ENCODE measurements at regions not wholly inside any gene's neighbourhood (a gene's known extent, or its start where the extent isn't known, plus 50 kb on each side); places are given as distances from the start of the nearest gene placed in this dataset.

DNA sequence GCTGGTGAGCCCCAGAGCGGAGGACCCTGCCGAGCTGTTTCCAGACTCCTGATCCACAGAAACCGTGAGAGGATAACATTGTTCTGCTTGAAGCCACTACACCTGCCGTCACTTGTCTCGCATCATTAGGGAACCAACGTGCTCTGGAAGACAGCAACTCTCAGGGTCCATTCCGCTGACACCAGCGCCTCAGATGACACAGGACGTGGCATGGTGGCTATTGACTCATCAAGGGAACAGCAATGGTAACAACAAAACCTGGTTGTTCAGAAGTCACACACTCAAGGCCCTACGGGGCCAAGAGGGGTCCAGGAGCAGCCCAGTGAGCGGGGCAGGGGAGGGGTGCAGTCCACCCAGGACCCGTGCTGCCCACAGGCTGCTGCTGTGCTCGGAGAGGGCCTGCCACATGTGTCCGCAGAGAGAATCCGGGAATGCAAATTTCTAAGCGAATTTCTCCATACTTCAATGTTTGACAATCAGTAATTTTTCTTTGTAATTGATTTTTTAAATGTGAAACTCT lies 110.4 kb downstream of the TTLL2 start:
- Histone ChIP-seq H3K9me3 (replicated peaks in 1 of 11) (peaks cover 0 to 6% (median 0%) of the 10 kb centered on the region in 11 experiments; a peak in 1 of 22 replicates), H3K9ac (no peak overlapping the region), H3K36me3 (no peaks in the 10 kb centered on the region), H3K4me3 (no peak overlapping the region), H3K4me2 (no peak overlapping the region), H4K20me1 (no peaks in the 10 kb centered on the region), H3K27me3 (no peaks in the 10 kb centered on the region), H3K4me1 (no peaks in the 10 kb centered on the region), H3K27ac (no peak overlapping the region)
- TF ChIP-seq Cebpa-rat (IDR thresholded peaks at IDR 0.05), result no peak

DNA sequence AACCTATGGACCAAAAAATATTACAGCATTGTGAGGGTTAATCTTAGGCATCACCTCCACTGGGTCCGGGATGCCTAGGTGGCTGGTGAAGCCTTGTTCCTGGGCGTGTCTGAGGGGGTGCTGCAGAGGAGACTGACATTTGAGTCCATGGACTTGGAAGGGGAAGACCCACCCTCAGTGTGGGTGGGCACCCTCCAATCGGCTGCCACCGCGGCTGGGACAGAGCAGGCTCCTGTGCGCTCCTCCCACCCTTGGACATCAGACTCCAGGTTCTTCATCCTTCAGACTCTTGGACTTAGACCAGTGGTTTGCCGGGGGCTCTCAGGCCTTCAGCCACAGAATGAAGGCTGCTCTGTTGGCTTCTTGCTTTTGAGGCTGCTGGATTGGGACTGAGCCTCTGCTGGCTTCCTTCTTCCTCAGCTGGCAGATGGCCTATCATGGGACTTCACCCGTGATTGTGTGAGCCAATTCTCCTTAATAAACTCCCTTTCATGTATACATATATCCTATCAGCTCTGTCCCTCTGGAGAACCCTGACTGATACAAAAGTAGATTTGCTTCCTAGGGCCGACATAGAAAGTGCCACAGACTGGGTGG lies 113.1 kb downstream of the TTLL2 start:
- no peaks in the 10 kb centered on the region for H3K27me3 ChIP-seq
- H3K9ac ChIP-seq, result no peak overlapping the region
- no peaks in the 10 kb centered on the region for H4K20me1 ChIP-seq
- peaks cover 0 to 6% (median 0%) of the 10 kb centered on the region in 11 experiments; a peak in 1 of 22 replicates for H3K9me3 ChIP-seq (replicated peaks in 1 of 11)
- no peaks in the 10 kb centered on the region for H3K36me3 ChIP-seq
- TF ChIP-seq Cebpa-rat (IDR thresholded peaks at IDR 0.05), result no peak
- no peak overlapping the region for H3K27ac ChIP-seq
- peaks cover 0 to 10% (median 2%) of the 10 kb centered on the region in 10 experiments; a peak in 4 of 20 replicates for H3K4me1 ChIP-seq
- H3K4me2 ChIP-seq, result no peak overlapping the region
- H3K4me3 ChIP-seq, result no peak overlapping the region

GRCh38 chr6:167441715-167442206 lies 116.9 kb downstream of the TTLL2 start:
- no peaks in the 10 kb centered on the region for H3K27me3 ChIP-seq
- H3K9me3 ChIP-seq (replicated peaks in 1 of 11), result no peaks in the 10 kb centered on the region
- H3K9ac ChIP-seq, result no peak overlapping the region
- H3K4me3 ChIP-seq, result no peak overlapping the region
- 0 out of 22 replicates have a peak overlapping the region, but pooled peaks of 1 of the 11 experiments have one; percentile 17 for H3K4me2 ChIP-seq
- no peaks in the 10 kb centered on the region for H3K36me3 ChIP-seq
- peaks cover 0 to 11% (median 2%) of the 10 kb centered on the region in 10 experiments; a peak in 4 of 20 replicates for H3K4me1 ChIP-seq
- no peak overlapping the region for H3K27ac ChIP-seq
- H4K20me1 ChIP-seq, result no peaks in the 10 kb centered on the region
- no peak for TF ChIP-seq Cebpa-rat (IDR thresholded peaks at IDR 0.05)

DNA sequence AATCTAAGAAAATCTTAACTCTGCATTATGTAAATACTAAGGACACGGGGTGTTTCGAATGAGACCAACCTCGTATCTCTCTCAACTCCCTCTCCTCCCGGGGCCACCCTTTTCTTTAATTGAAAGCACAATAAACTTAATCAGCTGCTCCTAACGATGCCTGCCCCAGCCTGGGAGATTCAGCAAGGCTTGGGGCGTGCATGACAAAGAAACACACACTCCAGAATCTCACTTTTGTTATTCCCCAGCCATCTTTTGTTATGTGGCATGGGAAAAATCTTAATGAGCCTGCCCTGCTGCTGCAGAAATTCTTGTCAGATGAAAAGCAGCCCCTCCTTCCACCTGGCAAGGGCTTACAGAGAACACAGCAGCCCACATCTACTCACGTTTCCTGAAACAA lies 117.4 kb downstream of the TTLL2 start:
- Histone ChIP-seq H4K20me1 (no peaks in the 10 kb centered on the region), H3K9ac (no peak overlapping the region), H3K9me3 (replicated peaks in 1 of 11) (no peaks in the 10 kb centered on the region), H3K4me1 (peaks cover 0 to 11% (median 2%) of the 10 kb centered on the region in 10 experiments; a peak in 4 of 20 replicates), H3K27me3 (no peaks in the 10 kb centered on the region), H3K4me3 (no peak overlapping the region), H3K27ac (no peak overlapping the region), H3K36me3 (no peaks in the 10 kb centered on the region), H3K4me2 (peak overlapping the region in 4 of 11 experiments; percentile 3 to 20 (median 12); a peak in 2 of 22 replicates)
- no peak for TF ChIP-seq Cebpa-rat (IDR thresholded peaks at IDR 0.05)

DNA sequence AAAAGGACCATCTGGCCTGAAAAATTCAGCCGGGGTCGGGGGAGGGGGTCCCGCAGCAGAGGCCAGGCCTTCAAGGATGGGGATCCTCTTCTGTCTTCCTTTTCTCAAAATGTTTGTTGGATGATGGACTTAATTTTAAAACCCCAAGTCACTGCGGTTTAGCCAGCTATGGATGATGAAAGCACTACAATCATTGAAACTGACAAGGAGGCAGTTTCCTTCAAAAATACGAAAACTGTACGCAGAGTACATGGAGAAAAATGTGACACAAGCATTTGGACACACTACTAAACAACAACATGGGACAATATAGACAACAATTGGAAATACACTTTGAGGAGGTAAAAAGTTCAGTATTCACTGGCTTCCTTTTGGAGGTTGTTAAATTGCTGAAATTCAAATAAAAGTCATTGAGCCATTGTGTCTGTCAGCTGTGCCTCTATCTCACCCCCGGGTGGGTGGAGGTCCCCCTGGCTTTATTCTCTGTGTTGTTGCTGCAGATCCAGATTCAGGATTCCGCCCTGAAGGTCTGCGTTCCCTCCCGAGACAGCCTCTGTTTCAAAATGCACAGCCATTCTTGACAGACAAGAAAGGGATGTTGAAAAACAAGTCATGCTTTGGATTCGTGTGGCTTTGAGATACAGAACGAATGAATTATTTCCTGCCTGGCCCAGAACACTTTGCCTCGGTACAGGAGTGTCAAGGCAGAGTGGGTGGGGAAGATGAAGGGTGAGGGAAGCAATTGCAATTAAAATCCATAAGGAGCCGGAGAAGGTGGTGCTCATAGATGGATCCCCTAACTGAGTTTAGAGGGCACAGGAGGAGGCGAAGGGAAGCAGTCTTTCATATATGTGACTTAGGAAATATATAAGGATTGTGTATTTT lies 118.2 kb downstream of the TTLL2 start:
- H3K9me3 ChIP-seq (replicated peaks in 1 of 11), result no peaks in the 10 kb centered on the region
- no peak for TF ChIP-seq Cebpa-rat (IDR thresholded peaks at IDR 0.05)
- H3K4me2 ChIP-seq, result peak overlapping the region in 4 of 11 experiments; percentile 0 to 17 (median 4); a peak in 1 of 22 replicates
- H3K9ac ChIP-seq, result no peak overlapping the region
- no peak overlapping the region for H3K4me3 ChIP-seq
- H4K20me1 ChIP-seq, result no peaks in the 10 kb centered on the region
- H3K4me1 ChIP-seq, result peaks cover 0 to 11% (median 2%) of the 10 kb centered on the region in 10 experiments; a peak in 4 of 20 replicates
- H3K27me3 ChIP-seq, result no peaks in the 10 kb centered on the region
- H3K27ac ChIP-seq, result no peak overlapping the region
- H3K36me3 ChIP-seq, result no peaks in the 10 kb centered on the region

DNA sequence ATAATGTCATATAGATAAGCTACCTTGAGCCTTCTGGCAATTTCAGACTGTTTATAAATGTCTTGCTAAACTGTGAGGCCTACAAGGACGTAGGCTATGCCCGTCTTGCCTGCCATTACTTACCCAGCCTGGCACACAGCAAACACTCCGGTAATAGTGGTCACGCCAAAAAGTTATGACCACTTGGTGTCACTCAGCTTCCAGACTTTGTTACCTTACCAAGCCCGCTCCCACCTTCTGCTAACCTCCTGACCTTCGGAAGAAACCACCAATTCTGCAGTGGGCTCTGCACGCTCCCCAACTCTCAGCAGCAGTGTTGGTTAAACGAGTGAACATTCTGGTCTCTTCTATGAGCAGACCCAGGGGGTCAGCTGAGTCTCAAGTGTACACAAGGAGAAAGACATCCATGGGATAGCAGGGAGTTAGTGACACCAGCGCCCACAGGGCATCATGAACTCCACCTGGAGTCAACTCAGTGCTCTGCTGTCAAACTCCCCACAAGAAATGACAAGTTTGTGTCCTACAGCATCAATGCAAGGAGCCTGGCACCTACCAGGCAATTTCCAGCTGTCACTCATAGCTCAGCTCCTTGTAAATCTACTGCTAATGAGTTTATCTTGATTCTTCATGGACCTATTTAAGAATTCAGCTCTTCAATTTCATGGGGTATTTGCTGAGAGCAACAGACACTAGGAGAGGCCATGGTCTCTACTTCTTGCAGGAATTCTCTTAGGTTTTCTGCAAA lies 119.9 kb downstream of the TTLL2 start:
- peaks cover 0 to 11% (median 2%) of the 10 kb centered on the region in 10 experiments; a peak in 4 of 20 replicates for H3K4me1 ChIP-seq
- no peaks in the 10 kb centered on the region for H4K20me1 ChIP-seq
- no peaks in the 10 kb centered on the region for H3K36me3 ChIP-seq
- H3K9me3 ChIP-seq (replicated peaks in 1 of 11), result no peaks in the 10 kb centered on the region
- no peaks in the 10 kb centered on the region for H3K27me3 ChIP-seq
- no peak overlapping the region for H3K9ac ChIP-seq
- H3K4me2 ChIP-seq, result no peak overlapping the region
- H3K27ac ChIP-seq, result no peak overlapping the region
- no peak for TF ChIP-seq Cebpa-rat (IDR thresholded peaks at IDR 0.05)
- H3K4me3 ChIP-seq, result no peak overlapping the region

DNA sequence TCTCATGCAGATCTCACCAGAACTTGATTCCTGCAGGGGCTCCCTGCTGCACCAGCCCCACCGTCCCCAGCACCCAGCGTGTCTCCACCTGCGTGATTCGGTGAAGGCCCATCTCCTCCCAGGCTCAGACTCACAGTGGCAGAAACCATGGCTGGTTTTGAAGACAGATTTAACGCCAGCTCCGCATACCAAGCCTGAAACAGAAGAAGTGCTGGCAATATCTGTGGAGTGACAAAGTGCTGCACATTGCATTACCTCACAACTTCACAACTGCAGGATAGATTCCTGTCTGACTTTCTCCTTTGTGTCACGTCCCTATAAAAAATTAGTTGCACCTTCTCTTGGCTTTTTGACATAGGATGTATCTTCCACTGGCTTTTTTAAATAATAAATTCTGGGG lies 120.7 kb downstream of the TTLL2 start:
- Histone ChIP-seq H3K4me3 (no peak overlapping the region), H4K20me1 (no peaks in the 10 kb centered on the region), H3K36me3 (no peaks in the 10 kb centered on the region), H3K9ac (no peak overlapping the region), H3K9me3 (replicated peaks in 1 of 11) (no peaks in the 10 kb centered on the region), H3K4me1 (peaks cover 0 to 11% (median 2%) of the 10 kb centered on the region in 10 experiments; a peak in 4 of 20 replicates), H3K4me2 (no peak overlapping the region), H3K27me3 (no peaks in the 10 kb centered on the region), H3K27ac (no peak overlapping the region)
- TF ChIP-seq Cebpa-rat (IDR thresholded peaks at IDR 0.05), result no peak

DNA sequence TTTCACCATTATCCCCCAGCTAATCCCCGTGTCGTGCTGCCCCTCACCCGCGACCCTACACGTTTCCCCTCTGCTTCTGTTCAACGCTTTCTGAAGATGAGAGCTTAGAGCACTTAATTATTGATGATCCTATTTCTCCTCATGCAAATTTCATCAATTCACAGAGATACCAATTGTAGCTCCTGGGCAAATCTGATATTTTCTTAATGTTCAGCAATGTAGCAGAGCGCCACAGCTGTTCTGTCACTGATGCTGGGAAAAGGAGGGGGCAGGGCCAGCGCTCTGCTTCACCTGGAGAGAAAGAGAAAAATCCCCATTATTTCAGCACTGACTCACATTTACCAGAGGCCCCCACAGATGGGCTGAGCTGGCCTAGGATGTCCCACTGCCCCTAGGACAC lies 121.2 kb downstream of the TTLL2 start:
- H4K20me1 ChIP-seq, result no peaks in the 10 kb centered on the region
- H3K36me3 ChIP-seq, result no peaks in the 10 kb centered on the region
- H3K27me3 ChIP-seq, result no peaks in the 10 kb centered on the region
- H3K9ac ChIP-seq, result no peak overlapping the region
- peaks cover 0 to 11% (median 2%) of the 10 kb centered on the region in 10 experiments; a peak in 4 of 20 replicates for H3K4me1 ChIP-seq
- no peak overlapping the region for H3K27ac ChIP-seq
- TF ChIP-seq Cebpa-rat (IDR thresholded peaks at IDR 0.05), result no peak
- no peak overlapping the region for H3K4me3 ChIP-seq
- H3K4me2 ChIP-seq, result no peak overlapping the region
- no peaks in the 10 kb centered on the region for H3K9me3 ChIP-seq (replicated peaks in 1 of 11)
